ENCODE measurements at regions not wholly inside any gene's neighbourhood (a gene's known extent, or its start where the extent isn't known, plus 50 kb on each side); places are given as distances from the start of the nearest gene placed in this dataset.

- no peak overlapping the region for H3K4me3 ChIP-seq (replicated peaks; ENCODE audit: low read depth, low read length)
- no peaks in the 10 kb centered on the region for H3K36me3 ChIP-seq (ENCODE audit: control insufficient read depth, insufficient read depth, low read length)
- TF ChIP-seq CTCF (IDR thresholded peaks at IDR 0.05; ENCODE audit: insufficient read depth, low read length, poor library complexity, severe bottlenecking): no peak
- no peak for DNase-seq (ENCODE audit: extremely low read depth, insufficient read length)
- H3K27me3 ChIP-seq (replicated peaks; ENCODE audit: control insufficient read depth, insufficient read depth, low read length): no peaks in the 10 kb centered on the region
These were observed 576.9 kb downstream of the TDRD15 start for GRCh38 chr2:21700644-21701043.

- Histone ChIP-seq H3K27me3 (replicated peaks; ENCODE audit: control insufficient read depth, insufficient read depth, low read length) (no peaks in the 10 kb centered on the region), H3K4me3 (replicated peaks; ENCODE audit: low read depth, low read length) (no peak overlapping the region), H3K36me3 (ENCODE audit: control insufficient read depth, insufficient read depth, low read length) (no peaks in the 10 kb centered on the region)
- TF ChIP-seq CTCF (IDR thresholded peaks at IDR 0.05; ENCODE audit: insufficient read depth, low read length, poor library complexity, severe bottlenecking): no peak
- no peak for DNase-seq (ENCODE audit: extremely low read depth, insufficient read length)
These were observed 586.3 kb downstream of the TDRD15 start for GRCh38 chr2:21710031-21710430.

GRCh38 chr2:21710496-21710895 is 586.7 kb downstream of the TDRD15 start:
- no peaks in the 10 kb centered on the region for H3K27me3 ChIP-seq (replicated peaks; ENCODE audit: control insufficient read depth, insufficient read depth, low read length)
- H3K36me3 ChIP-seq (ENCODE audit: control insufficient read depth, insufficient read depth, low read length): no peaks in the 10 kb centered on the region
- no peak for TF ChIP-seq CTCF (IDR thresholded peaks at IDR 0.05; ENCODE audit: insufficient read depth, low read length, poor library complexity, severe bottlenecking)
- no peak for DNase-seq (ENCODE audit: extremely low read depth, insufficient read length)
- H3K4me3 ChIP-seq (replicated peaks; ENCODE audit: low read depth, low read length): no peak overlapping the region

- Histone ChIP-seq H3K36me3 (ENCODE audit: control insufficient read depth, insufficient read depth, low read length) (no peaks in the 10 kb centered on the region), H3K4me3 (replicated peaks; ENCODE audit: low read depth, low read length) (no peak overlapping the region), H3K27me3 (replicated peaks; ENCODE audit: control insufficient read depth, insufficient read depth, low read length) (no peaks in the 10 kb centered on the region)
- DNase-seq (ENCODE audit: extremely low read depth, insufficient read length): no peak
- no peak for TF ChIP-seq CTCF (IDR thresholded peaks at IDR 0.05; ENCODE audit: insufficient read depth, low read length, poor library complexity, severe bottlenecking)
These were observed 592.1 kb downstream of the TDRD15 start for GRCh38 chr2:21715887-21716286.

GRCh38 chr2:21727101-21727500 is 603.3 kb downstream of the TDRD15 start:
- no peak for TF ChIP-seq CTCF (IDR thresholded peaks at IDR 0.05; ENCODE audit: insufficient read depth, low read length, poor library complexity, severe bottlenecking)
- no peaks in the 10 kb centered on the region for H3K36me3 ChIP-seq (ENCODE audit: control insufficient read depth, insufficient read depth, low read length)

GRCh38 chr2:21728133-21728532 is 604.4 kb downstream of the TDRD15 start:
- Histone ChIP-seq H3K4me3 (replicated peaks; ENCODE audit: low read depth, low read length) (no peak overlapping the region), H3K36me3 (ENCODE audit: control insufficient read depth, insufficient read depth, low read length) (no peaks in the 10 kb centered on the region), H3K27me3 (replicated peaks; ENCODE audit: control insufficient read depth, insufficient read depth, low read length) (no peaks in the 10 kb centered on the region)
- DNase-seq (ENCODE audit: extremely low read depth, insufficient read length): no peak
- TF ChIP-seq CTCF (IDR thresholded peaks at IDR 0.05; ENCODE audit: insufficient read depth, low read length, poor library complexity, severe bottlenecking): no peak

More at GRCh38 chr2:21727101-21727500, 603.3 kb downstream of the TDRD15 start:
- Histone ChIP-seq H3K4me3 (replicated peaks; ENCODE audit: low read depth, low read length) (no peak overlapping the region), H3K27me3 (replicated peaks; ENCODE audit: control insufficient read depth, insufficient read depth, low read length) (no peaks in the 10 kb centered on the region)
- no peak for DNase-seq (ENCODE audit: extremely low read depth, insufficient read length)
